ENCODE measurements at regions not wholly inside any gene's neighbourhood (a gene's known extent, or its start where the extent isn't known, plus 50 kb on each side); places are given as distances from the start of the nearest gene placed in this dataset.
"Not testable (repeated sequence)": the region's sequence is repeated elsewhere in the genome, so short reads cannot be mapped to it uniquely, and the experiment has no call there.

DNA sequence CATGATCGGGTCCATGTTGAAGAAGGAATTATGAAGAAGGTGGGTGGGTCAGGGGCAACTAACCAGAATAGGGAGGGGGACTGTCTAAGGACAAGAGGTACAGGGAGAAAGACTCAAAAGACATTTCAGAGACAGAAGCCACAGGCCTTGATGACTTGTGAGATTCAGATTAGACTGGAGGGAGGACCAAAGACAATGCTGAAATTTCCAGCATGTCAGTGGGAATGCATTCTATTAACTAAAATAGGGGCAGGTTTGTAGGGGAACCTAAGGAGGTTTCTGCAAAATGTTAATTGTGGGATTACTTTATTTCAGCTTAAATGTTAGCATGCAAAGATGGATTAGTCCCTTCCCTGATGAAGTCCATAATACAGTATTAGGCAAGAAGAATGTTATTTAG lies 141.6 kb upstream of the NBPF26 start:
- TF ChIP-seq EZH2phosphoT487 (IDR thresholded peaks at IDR 0.05; ENCODE audit: low read depth) = not testable (repeated sequence)
- TF ChIP-seq, protein P1, sequence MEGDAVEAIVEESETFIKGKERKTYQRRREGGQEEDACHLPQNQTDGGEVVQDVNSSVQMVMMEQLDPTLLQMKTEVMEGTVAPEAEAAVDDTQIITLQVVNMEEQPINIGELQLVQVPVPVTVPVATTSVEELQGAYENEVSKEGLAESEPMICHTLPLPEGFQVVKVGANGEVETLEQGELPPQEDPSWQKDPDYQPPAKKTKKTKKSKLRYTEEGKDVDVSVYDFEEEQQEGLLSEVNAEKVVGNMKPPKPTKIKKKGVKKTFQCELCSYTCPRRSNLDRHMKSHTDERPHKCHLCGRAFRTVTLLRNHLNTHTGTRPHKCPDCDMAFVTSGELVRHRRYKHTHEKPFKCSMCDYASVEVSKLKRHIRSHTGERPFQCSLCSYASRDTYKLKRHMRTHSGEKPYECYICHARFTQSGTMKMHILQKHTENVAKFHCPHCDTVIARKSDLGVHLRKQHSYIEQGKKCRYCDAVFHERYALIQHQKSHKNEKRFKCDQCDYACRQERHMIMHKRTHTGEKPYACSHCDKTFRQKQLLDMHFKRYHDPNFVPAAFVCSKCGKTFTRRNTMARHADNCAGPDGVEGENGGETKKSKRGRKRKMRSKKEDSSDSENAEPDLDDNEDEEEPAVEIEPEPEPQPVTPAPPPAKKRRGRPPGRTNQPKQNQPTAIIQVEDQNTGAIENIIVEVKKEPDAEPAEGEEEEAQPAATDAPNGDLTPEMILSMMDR (IDR thresholded peaks at IDR 0.05; ENCODE audit: low read depth, low read length) = not testable (repeated sequence)

Data from OCI-LY3 (cell line).